Fibroblast of pulmonary artery (primary cell): ENCODE measurements at regions not wholly inside any gene's neighbourhood (a gene's known extent, or its start where the extent isn't known, plus 50 kb on each side); places are given as distances from the start of the nearest gene placed in this dataset.

Experiments
- DNase-seq: peaks from one replicate; pipeline ENCODE4 v3.0.0-alpha.2; 2010; ENCODE audit warnings: low read depth
- H3K4me3 ChIP-seq: replicated peaks from 2 replicates; pipeline ENCODE4 v1.5.1; 2011; ENCODE audit warnings: low read depth, mild to moderate bottlenecking, control low read depth, low read length, moderate library complexity
- CTCF ChIP-seq: IDR thresholded peaks from 2 replicates; pipeline ENCODE4 v1.5.1; 2011; ENCODE audit warnings: mild to moderate bottlenecking, control low read depth, low read length, inconsistent platforms; ENCODE audit errors: missing control alignments

DNA sequence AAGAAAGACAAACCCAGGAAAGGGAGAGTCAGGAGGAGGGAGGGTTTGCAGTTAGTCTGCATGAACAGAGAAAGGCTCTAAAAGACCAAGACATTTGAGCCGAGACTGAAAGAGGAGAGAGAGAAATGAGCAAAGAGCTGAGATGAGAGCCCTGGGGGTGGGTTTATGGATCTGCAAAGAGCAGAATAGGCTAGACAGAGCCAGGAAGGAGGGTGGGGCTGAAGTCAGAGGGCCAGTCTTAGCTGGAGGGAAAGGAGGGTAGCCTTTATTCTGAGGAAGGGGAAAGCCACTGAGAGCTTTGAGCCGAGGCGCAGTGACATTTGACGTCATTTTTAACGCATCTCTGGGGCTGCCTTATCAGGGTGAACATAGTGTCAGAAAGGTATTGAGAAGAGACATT, 85.7 kb upstream of the CDH13 start:
- TF ChIP-seq CTCF = no peak
- H3K4me3 ChIP-seq = no peak overlapping the region
- DNase-seq = no peak

GRCh38 chr16:82535764-82536163, 91.0 kb upstream of the CDH13 start:
- TF ChIP-seq CTCF = no peak

DNA sequence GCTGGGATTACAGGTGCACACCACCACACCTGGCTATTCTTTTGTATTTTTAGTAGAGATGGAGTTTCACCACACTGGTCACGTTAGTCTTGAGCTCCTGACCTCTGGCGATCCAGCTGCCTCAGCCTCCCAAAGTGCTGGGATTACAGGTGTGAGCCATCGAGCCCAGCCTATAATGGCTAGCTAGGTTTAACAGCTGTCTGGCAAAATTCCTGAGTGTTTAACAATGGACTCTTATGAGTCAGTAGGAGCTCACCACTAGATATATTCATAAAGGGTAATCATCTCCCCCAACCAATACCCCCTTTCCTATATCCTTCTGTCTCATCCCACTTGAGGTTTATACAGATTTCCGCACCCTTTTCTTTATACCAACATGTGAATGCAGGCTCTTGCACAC, 91.5 kb upstream of the CDH13 start:
- DNase-seq = no peak
- no peak for TF ChIP-seq CTCF
- H3K4me3 ChIP-seq = no peak overlapping the region

More at GRCh38 chr16:82535764-82536163, 91.0 kb upstream of the CDH13 start:
- DNase-seq = no peak
- H3K4me3 ChIP-seq = no peak overlapping the region

DNA sequence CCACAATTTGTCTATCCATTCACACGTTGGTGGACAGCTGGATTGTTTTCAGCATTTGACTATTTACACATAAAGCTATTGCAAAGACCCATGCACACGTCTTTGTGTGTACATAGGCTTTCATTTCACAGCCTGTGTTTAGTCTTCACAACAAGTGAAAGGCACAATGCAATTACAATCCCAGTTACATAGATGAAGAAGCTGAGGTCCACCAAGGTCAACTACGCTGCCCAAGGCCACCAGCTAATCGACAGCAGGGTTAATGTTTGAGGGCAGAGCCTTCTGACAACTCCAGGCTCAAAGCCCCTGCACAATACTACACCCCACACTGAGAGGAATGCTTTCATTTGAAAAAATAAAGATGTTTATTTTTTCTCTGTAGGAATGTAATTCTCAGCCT, 93.6 kb upstream of the CDH13 start:
- no peak for TF ChIP-seq CTCF
- H3K4me3 ChIP-seq = no peak overlapping the region
- no peak for DNase-seq

DNA sequence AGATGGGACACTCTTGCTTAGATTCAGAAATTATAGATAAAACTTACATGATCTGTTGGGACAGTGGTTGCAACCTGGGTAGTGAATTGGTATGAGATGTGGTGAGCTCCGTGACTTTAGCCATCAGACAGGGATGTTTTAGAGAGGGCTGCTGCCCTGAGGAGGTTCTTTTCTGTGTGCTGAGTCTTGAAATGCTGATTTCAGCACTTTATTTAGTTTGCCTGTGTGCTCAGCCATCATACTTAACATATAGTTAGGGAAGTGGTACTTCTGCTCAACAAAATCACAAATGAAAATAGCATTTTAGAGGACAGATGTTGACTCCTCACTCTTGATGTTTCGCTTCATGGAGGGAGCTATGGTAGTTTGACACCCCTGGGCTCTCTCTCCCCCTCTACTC, 95.9 kb upstream of the CDH13 start:
- no peak for TF ChIP-seq CTCF
- DNase-seq = no peak
- H3K4me3 ChIP-seq = no peak overlapping the region

DNA sequence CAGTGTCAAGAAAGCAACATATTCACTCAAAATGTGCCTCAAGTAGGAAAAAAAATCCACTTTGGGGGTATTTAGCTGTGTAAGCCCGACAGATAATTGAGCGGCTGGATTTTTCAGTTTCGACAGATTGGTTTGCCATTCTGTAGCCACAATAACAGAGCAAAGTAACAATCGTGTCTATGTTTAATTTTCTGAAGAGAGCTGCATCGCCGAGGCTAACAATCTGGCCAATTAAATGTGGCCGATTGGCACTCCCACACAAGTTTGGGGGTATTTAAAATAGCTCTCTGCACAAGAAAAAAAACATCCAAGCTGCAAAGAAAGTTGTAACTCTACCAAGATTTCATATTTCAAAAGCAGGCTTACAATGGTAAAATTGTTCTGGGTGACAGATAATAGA, 99.7 kb upstream of the CDH13 start:
- no peak overlapping the region for H3K4me3 ChIP-seq
- no peak for TF ChIP-seq CTCF
- DNase-seq = no peak

- TF ChIP-seq CTCF = no peak
- no peak for DNase-seq
- no peak overlapping the region for H3K4me3 ChIP-seq
These were observed 101.8 kb upstream of the CDH13 start for GRCh38 chr16:82524976-82525375.
